Bronchial epithelial cell (primary cell): ENCODE measurements at regions not wholly inside any gene's neighbourhood (a gene's known extent, or its start where the extent isn't known, plus 50 kb on each side); places are given as distances from the start of the nearest gene placed in this dataset.
A peak's percentile ranks its signal among the peaks of the same experiment; 100 is the strongest.

Source experiments
- DNase-seq: peaks from one replicate; pipeline ENCODE4 v3.0.0-alpha.2; 2010; ENCODE audit warnings: low read depth
- FAIRE-seq: peaks from 2 replicates; lab custom pipeline; 2011; peaks lifted over from hg19 to GRCh38; lab: Jason Lieb, UNC
- H3K27me3 ChIP-seq: 2 replicates; pipeline ENCODE4 v1.5.1; 2011; ENCODE audit warnings: low read length; ENCODE audit not compliant: control insufficient read depth, insufficient read depth
- H3K36me3 ChIP-seq: 2 replicates; pipeline ENCODE4 v1.5.1; 2011; ENCODE audit warnings: low read length; ENCODE audit not compliant: control insufficient read depth, insufficient read depth
- H3K4me3 ChIP-seq: 2 replicates; pipeline ENCODE4 v1.5.1; 2011; ENCODE audit warnings: mild to moderate bottlenecking, low read depth, low read length, control low read depth
- TF ChIP-seq, protein P1 (sequence below): IDR thresholded peaks from 2 replicates; pipeline ENCODE4 v1.5.1; 2011; ENCODE audit warnings: mild to moderate bottlenecking, moderate library complexity, low read length, control low read depth, inconsistent platforms; ENCODE audit not compliant: insufficient read depth, severe bottlenecking

DNA sequence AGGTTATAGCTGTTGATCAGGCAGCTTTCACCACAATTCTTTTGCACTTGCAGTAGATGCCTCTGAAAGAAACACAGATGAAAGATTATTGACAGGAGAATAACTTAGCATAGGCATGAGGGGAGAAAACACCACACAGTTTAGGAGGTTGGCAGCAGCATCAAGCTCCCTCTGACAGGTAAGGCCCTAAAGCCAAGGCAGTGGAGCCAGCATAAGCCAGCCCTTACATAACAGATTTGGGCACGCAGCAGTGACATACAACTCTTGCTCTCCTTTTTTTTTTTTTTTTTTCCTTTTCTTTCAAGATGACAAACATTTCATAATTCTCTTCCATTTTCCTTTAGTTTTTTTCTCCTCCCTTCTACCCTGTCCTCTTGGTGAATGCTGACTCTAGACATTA is 257.6 kb upstream of the ADAMTSL1 start:
- FAIRE-seq (no peak), DNase-seq (no peak)
- H3K36me3 ChIP-seq = no peaks in the 10 kb centered on the region
- H3K27me3 ChIP-seq = no peaks in the 10 kb centered on the region
- H3K4me3 ChIP-seq = no peak overlapping the region
- TF ChIP-seq, protein P1, sequence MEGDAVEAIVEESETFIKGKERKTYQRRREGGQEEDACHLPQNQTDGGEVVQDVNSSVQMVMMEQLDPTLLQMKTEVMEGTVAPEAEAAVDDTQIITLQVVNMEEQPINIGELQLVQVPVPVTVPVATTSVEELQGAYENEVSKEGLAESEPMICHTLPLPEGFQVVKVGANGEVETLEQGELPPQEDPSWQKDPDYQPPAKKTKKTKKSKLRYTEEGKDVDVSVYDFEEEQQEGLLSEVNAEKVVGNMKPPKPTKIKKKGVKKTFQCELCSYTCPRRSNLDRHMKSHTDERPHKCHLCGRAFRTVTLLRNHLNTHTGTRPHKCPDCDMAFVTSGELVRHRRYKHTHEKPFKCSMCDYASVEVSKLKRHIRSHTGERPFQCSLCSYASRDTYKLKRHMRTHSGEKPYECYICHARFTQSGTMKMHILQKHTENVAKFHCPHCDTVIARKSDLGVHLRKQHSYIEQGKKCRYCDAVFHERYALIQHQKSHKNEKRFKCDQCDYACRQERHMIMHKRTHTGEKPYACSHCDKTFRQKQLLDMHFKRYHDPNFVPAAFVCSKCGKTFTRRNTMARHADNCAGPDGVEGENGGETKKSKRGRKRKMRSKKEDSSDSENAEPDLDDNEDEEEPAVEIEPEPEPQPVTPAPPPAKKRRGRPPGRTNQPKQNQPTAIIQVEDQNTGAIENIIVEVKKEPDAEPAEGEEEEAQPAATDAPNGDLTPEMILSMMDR = no peak

GRCh38 chr9:18228101-18228500 is 245.9 kb upstream of the ADAMTSL1 start:
- TF ChIP-seq, protein P1 = no peak
- no peaks in the 10 kb centered on the region for H3K36me3 ChIP-seq
- FAIRE-seq = no peak
- no peaks in the 10 kb centered on the region for H3K27me3 ChIP-seq
- H3K4me3 ChIP-seq = no peak overlapping the region
- no peak for DNase-seq

- TF ChIP-seq, protein P1 = no peak
- Histone ChIP-seq H3K4me3 (no peak overlapping the region), H3K36me3 (no peaks in the 10 kb centered on the region), H3K27me3 (no peaks in the 10 kb centered on the region)
- FAIRE-seq (no peak), DNase-seq (no peak)
Measured at GRCh38 chr9:18229992-18230676, 243.8 kb upstream of the ADAMTSL1 start.

DNA sequence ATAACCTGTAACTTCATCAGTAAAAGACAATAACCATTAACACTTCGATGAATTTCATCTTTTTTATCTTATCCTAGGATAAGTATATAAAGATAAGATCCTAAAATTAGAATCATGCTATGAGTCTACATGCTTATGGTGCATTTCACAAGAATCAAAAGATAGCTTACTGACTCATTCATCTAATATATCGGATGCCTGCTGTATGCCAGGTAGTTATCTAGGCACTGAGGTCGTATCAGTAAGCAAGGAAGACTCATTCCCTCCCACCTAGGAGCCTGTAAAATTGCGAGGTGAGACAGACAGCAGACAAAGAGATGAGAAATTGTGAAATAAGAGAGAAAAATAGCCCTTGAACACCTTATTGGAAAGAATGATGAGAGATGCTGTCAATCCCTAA is 240.6 kb upstream of the ADAMTSL1 start:
- Histone ChIP-seq H3K36me3 (no peaks in the 10 kb centered on the region), H3K27me3 (no peaks in the 10 kb centered on the region), H3K4me3 (no peak overlapping the region)
- peak; percentile 58 for DNase-seq
- TF ChIP-seq, protein P1 = no peak
- FAIRE-seq = no peak

DNA sequence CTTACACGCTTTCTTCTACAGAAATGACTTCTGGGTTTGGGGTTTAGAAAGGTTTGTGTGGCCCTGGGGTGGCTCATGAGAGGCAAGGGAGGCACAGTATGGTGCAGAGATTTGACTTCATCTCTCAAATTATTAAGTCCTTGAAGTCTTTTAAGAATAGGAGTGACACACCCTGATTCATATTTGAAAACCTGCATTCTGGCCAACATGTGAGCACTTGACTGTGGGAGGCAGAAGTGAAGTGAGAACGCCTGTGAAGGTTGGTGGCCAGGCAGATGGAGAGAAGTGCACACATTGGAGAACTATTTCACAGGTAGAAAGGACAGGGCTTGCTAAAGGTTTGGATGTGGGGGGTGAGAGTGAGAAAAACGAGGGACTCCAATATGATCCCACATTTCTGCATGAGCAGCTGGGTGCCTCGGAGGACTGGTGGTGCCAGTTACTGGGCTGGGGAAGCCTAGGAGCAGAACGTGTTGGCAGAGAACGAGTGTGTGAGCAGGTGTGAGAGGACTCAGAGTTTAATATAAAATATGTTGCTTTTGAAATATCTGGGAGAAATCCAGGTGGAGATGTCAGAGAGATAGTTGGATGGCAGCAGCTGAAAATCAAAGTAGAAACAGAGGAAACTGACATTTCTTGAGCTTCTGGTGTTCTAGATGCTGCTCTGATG is 240.0 kb upstream of the ADAMTSL1 start:
- no peaks in the 10 kb centered on the region for H3K27me3 ChIP-seq
- no peaks in the 10 kb centered on the region for H3K36me3 ChIP-seq
- FAIRE-seq (no peak), DNase-seq (peak; percentile 71)
- TF ChIP-seq, protein P1 = no peak
- H3K4me3 ChIP-seq = no peak overlapping the region
